Naive thymus-derived CD4-positive, alpha-beta T cell (primary cell): ENCODE measurements at regions not wholly inside any gene's neighbourhood (a gene's known extent, or its start where the extent isn't known, plus 50 kb on each side); places are given as distances from the start of the nearest gene placed in this dataset.
"Not testable (repeated sequence)": the region's sequence is repeated elsewhere in the genome, so short reads cannot be mapped to it uniquely, and the experiment has no call there.

ENCODE experiments used
- ATAC-seq: fragments of 150-1000 bp; cut with Tn5 transposase; 2 replicates; pipeline ENCODE4 v1.10.0; 2021; ENCODE audit warnings: mild to moderate bottlenecking, moderate library complexity
- CTCF ChIA-PET: fragments of 350-600 bp; sonication (Branson Sonifier 250); formaldehyde crosslinking; loops from one replicate; lab custom pipeline; 2021; ENCODE audit warnings: antibody characterized with exemption; lab: Charles Lee
- POLR2A ChIA-PET: fragments of 350-600 bp; sonication (Branson Sonifier 250); formaldehyde crosslinking; loops from one replicate; lab custom pipeline; 2021; ENCODE audit warnings: antibody characterized with exemption, inconsistent platforms; lab: Charles Lee
- DNase-seq, 9 donors: peaks; one replicate each; pipeline versions ENCODE4 v3.0.0 to v3.0.0-alpha.2; 2020 to 2022; ENCODE audit warnings: mixed read lengths in 1 of 9
- H3K27ac ChIP-seq: one replicate; pipeline ENCODE4 v1.7.0; 2013; ENCODE audit warnings: mild to moderate bottlenecking, low read depth, low read length, moderate library complexity
- H3K27me3 ChIP-seq, 2 donors: one replicate each; pipeline ENCODE4 v1.7.0; 2013; ENCODE audit warnings: low read length in 2 of 2, mild to moderate bottlenecking in 2 of 2, moderate library complexity in 2 of 2; ENCODE audit not compliant: control insufficient read depth in 2 of 2, insufficient read depth in 2 of 2
- H3K36me3 ChIP-seq, 3 experiments: 1 replicate in 2 of 3; 2 replicates in 1 of 3; pipeline ENCODE4 v1.7.0; 2013; ENCODE audit warnings: low read length in 3 of 3, mild to moderate bottlenecking in 3 of 3, moderate library complexity in 1 of 3; ENCODE audit not compliant: insufficient read depth in 3 of 3, control insufficient read depth in 2 of 3
- H3K4me1 ChIP-seq, 2 donors: one replicate each; pipeline ENCODE4 v1.7.0; 2013; ENCODE audit warnings: low read length in 2 of 2, mild to moderate bottlenecking in 2 of 2, moderate library complexity in 1 of 2; ENCODE audit not compliant: control insufficient read depth in 2 of 2, insufficient read depth in 2 of 2
- H3K4me3 ChIP-seq: 2 replicates; pipeline ENCODE4 v1.7.0; 2013; ENCODE audit warnings: mild to moderate bottlenecking, low read length
- H3K9me3 ChIP-seq, 3 experiments: 1 replicate in 2 of 3; 2 replicates in 1 of 3; pipeline ENCODE4 v1.7.0; 2013; ENCODE audit warnings: low read length in 3 of 3; ENCODE audit not compliant: control insufficient read depth in 2 of 3
- H3K27ac Mint-ChIP-seq, 9 donors: one replicate each; pipeline ENCODE4 v1.8.0; 2020 to 2022; ENCODE audit warnings: mixed read lengths in 9 of 9, mild to moderate bottlenecking in 8 of 9, moderate library complexity in 5 of 9, inconsistent platforms in 2 of 9
- H3K27me3 Mint-ChIP-seq, 5 donors: one replicate each; pipeline ENCODE4 v1.8.0; 2021 to 2022; ENCODE audit warnings: mixed read lengths in 5 of 5, mild to moderate bottlenecking in 1 of 5
- H3K36me3 Mint-ChIP-seq, 5 donors: one replicate each; pipeline ENCODE4 v1.8.0; 2020 to 2022; ENCODE audit warnings: mixed read lengths in 5 of 5, mild to moderate bottlenecking in 3 of 5, inconsistent platforms in 1 of 5
- H3K4me1 Mint-ChIP-seq, 7 donors: one replicate each; pipeline ENCODE4 v1.8.0; 2020 to 2022; ENCODE audit warnings: mixed read lengths in 7 of 7, mild to moderate bottlenecking in 3 of 7, inconsistent platforms in 1 of 7
- H3K4me3 Mint-ChIP-seq, 10 donors: one replicate each; pipeline ENCODE4 v1.8.0; 2020 to 2022; ENCODE audit warnings: mild to moderate bottlenecking in 10 of 10, mixed read lengths in 10 of 10, moderate library complexity in 6 of 10, inconsistent platforms in 2 of 10
- H3K9me3 Mint-ChIP-seq, 11 donors: one replicate each; pipeline ENCODE4 v1.8.0; 2020 to 2022; ENCODE audit warnings: mixed read lengths in 11 of 11, mild to moderate bottlenecking in 4 of 11, inconsistent platforms in 1 of 11, moderate library complexity in 1 of 11
- intact Hi-C, 2 donors: fragments of 100-400 bp; cut with micrococcal nuclease; formaldehyde crosslinking; loops; one replicate each; pipeline ENCODE4 v1.15.1; 2023

GRCh38 chr20:22045956-22046507, 340.6 kb downstream of the PAX1 start:
- H3K9me3 ChIP-seq, H3K36me3 Mint-ChIP-seq, intact Hi-C loops, POLR2A ChIA-PET, H3K4me1 Mint-ChIP-seq, H3K27ac ChIP-seq, ATAC-seq, CTCF ChIA-PET, H3K4me3 ChIP-seq, H3K36me3 ChIP-seq, DNase-seq, H3K27me3 ChIP-seq, H3K4me1 ChIP-seq, H3K27me3 Mint-ChIP-seq, H3K27ac Mint-ChIP-seq, H3K4me3 Mint-ChIP-seq: not testable (repeated sequence)
- H3K9me3 Mint-ChIP-seq: peaks cover 3 to 32% (median 8%) of the 10 kb centered on the region in 11 donors

GRCh38 chr20:22027423-22027822, 322.0 kb downstream of the PAX1 start:
- Histone ChIP-seq H3K4me1 (no peaks in the 10 kb centered on the region), H3K4me3 (no peak overlapping the region), H3K9me3 (peaks cover 0 to 5% (median 0%) of the 10 kb centered on the region in 3 experiments), H3K36me3 (no peaks in the 10 kb centered on the region), H3K27me3 (no peaks in the 10 kb centered on the region), H3K27ac (no peak overlapping the region)
- peaks cover 0 to 2% (median 0%) of the 10 kb centered on the region in 7 donors for H3K4me1 Mint-ChIP-seq
- DNase-seq (no peak), ATAC-seq (no peak)
- no peak overlapping the region for H3K4me3 Mint-ChIP-seq
- no peaks in the 10 kb centered on the region for H3K27me3 Mint-ChIP-seq
- intact Hi-C loops: no loop called here
- H3K36me3 Mint-ChIP-seq: peaks cover 0 to 9% (median 0%) of the 10 kb centered on the region in 5 donors
- no peak overlapping the region for H3K27ac Mint-ChIP-seq
- POLR2A ChIA-PET: no interaction called here
- peaks cover 6 to 34% (median 16%) of the 10 kb centered on the region in 11 donors for H3K9me3 Mint-ChIP-seq
- CTCF ChIA-PET: no interaction called here

DNA sequence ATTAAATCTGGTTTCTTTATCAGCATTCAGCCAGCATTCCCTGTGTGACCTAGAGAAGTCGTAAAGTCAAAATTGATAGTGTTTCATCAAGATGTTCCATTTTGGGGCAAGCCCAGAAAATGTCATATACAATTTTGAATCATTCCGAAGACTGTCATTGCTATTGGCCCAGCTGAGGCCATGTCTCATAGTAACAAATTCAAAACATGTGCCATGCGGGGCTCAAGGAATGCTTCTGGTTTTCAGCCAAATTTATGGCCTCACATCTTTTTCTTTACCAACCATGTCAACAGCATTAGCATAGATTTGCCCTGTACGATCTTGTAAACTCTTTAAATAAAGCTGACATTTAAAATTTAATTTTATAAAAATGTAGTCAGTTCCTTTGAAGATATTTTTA, 314.7 kb downstream of the PAX1 start:
- H3K4me3 ChIP-seq: no peak overlapping the region
- no peaks in the 10 kb centered on the region for H3K36me3 ChIP-seq
- Mint-ChIP-seq H3K4me1 (no peaks in the 10 kb centered on the region), H3K4me3 (no peak overlapping the region), H3K9me3 (peaks cover 0 to 51% (median 13%) of the 10 kb centered on the region in 11 donors), H3K27ac (no peak overlapping the region), H3K36me3 (no peaks in the 10 kb centered on the region), H3K27me3 (no peaks in the 10 kb centered on the region)
- ATAC-seq (no peak), DNase-seq (no peak)
- POLR2A ChIA-PET: no interaction called here
- CTCF ChIA-PET: no interaction called here
- H3K27me3 ChIP-seq: no peaks in the 10 kb centered on the region
- H3K27ac ChIP-seq: no peak overlapping the region
- intact Hi-C loops: no loop called here
- no peaks in the 10 kb centered on the region for H3K4me1 ChIP-seq
- no peaks in the 10 kb centered on the region for H3K9me3 ChIP-seq

- H3K27ac Mint-ChIP-seq: no peak overlapping the region
- DNase-seq: no peak
- Histone ChIP-seq H3K27me3 (no peaks in the 10 kb centered on the region), H3K36me3 (no peaks in the 10 kb centered on the region), H3K9me3 (no peaks in the 10 kb centered on the region), H3K27ac (no peak overlapping the region), H3K4me1 (no peaks in the 10 kb centered on the region), H3K4me3 (no peak overlapping the region)
- no peaks in the 10 kb centered on the region for H3K4me1 Mint-ChIP-seq
- H3K36me3 Mint-ChIP-seq: peaks cover 0 to 9% (median 0%) of the 10 kb centered on the region in 5 donors
- no peak overlapping the region for H3K4me3 Mint-ChIP-seq
- H3K27me3 Mint-ChIP-seq: no peaks in the 10 kb centered on the region
- peaks cover 2 to 22% (median 11%) of the 10 kb centered on the region in 11 donors for H3K9me3 Mint-ChIP-seq
- ChIA-PET POLR2A (no interaction called here), CTCF (no interaction called here)
- no peak for ATAC-seq
- intact Hi-C loops: no loop called here
These were observed 303.0 kb downstream of the PAX1 start for GRCh38 chr20:22008456-22008855.

DNA sequence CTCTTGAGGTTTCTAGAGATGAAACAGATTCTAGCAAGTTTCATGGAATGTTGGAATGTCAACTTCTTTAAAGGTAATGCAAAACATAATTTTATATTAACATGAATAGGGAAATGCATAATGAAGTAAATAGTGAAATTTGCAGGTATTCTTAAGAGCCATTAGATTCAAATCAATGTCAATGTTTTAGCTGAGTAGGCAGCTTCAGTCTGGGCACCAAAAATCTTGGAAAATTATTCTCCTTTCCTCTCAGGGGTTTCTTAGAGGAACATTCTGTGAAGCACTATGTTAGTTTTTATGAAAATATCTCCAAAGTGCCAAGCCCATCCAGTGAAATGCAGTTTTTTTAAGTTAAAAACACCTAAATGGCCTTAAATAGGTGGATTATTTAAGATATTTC, 300.8 kb downstream of the PAX1 start:
- ChIA-PET POLR2A (no interaction called here), CTCF (no interaction called here)
- H3K27me3 ChIP-seq: no peaks in the 10 kb centered on the region
- ATAC-seq: no peak
- intact Hi-C loops: no loop called here
- Mint-ChIP-seq H3K4me1 (no peaks in the 10 kb centered on the region), H3K36me3 (peaks cover 0 to 9% (median 0%) of the 10 kb centered on the region in 5 donors), H3K4me3 (no peak overlapping the region), H3K27ac (no peak overlapping the region), H3K9me3 (peaks cover 5 to 22% (median 9%) of the 10 kb centered on the region in 11 donors), H3K27me3 (no peaks in the 10 kb centered on the region)
- no peaks in the 10 kb centered on the region for H3K4me1 ChIP-seq
- no peaks in the 10 kb centered on the region for H3K36me3 ChIP-seq
- no peak for DNase-seq
- H3K9me3 ChIP-seq: no peaks in the 10 kb centered on the region
- H3K27ac ChIP-seq: no peak overlapping the region
- H3K4me3 ChIP-seq: no peak overlapping the region

- H3K9me3 ChIP-seq: no peaks in the 10 kb centered on the region
- H3K36me3 Mint-ChIP-seq: peaks cover 0 to 6% (median 0%) of the 10 kb centered on the region in 5 donors
- ATAC-seq (no peak), DNase-seq (no peak)
- no peak overlapping the region for H3K4me3 ChIP-seq
- no peak overlapping the region for H3K4me3 Mint-ChIP-seq
- no peak overlapping the region for H3K27ac Mint-ChIP-seq
- no peaks in the 10 kb centered on the region for H3K27me3 ChIP-seq
- H3K4me1 Mint-ChIP-seq: no peaks in the 10 kb centered on the region
- ChIA-PET CTCF (no interaction called here), POLR2A (no interaction called here)
- H3K27ac ChIP-seq: no peak overlapping the region
- intact Hi-C loops: no loop called here
- no peaks in the 10 kb centered on the region for H3K27me3 Mint-ChIP-seq
- H3K9me3 Mint-ChIP-seq: peaks cover 4 to 14% (median 7%) of the 10 kb centered on the region in 11 donors
- no peaks in the 10 kb centered on the region for H3K36me3 ChIP-seq
- no peaks in the 10 kb centered on the region for H3K4me1 ChIP-seq
These were observed 300.1 kb downstream of the PAX1 start for GRCh38 chr20:22005535-22005934.

DNA sequence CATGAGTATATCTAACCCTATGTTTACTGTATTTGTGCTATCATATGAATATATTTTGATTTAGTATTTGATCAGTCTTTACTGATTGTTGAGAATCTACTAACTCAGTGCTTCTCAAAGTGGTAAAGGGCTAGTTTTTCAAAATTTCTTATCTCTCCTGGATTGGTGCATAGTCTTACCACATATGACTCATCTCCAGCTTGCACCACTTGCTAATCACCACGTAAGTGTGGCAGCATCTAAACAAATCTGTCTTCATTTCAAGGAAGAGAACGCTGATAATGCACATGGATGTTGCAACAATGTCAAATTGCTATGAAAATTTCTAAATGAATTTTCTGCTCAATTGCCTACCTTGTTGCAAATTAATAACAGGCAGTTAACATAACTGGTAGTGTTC, 299.5 kb downstream of the PAX1 start:
- no peak overlapping the region for H3K4me3 Mint-ChIP-seq

More for the DNA sequence above, 299.5 kb downstream of the PAX1 start:
- H3K9me3 Mint-ChIP-seq: peaks cover 3 to 14% (median 7%) of the 10 kb centered on the region in 11 donors
- ATAC-seq (no peak), DNase-seq (no peak)
- H3K4me3 ChIP-seq: no peak overlapping the region
- H3K27ac ChIP-seq: no peak overlapping the region
- H3K4me1 ChIP-seq: no peaks in the 10 kb centered on the region
- no peak overlapping the region for H3K27ac Mint-ChIP-seq
- H3K27me3 ChIP-seq: no peaks in the 10 kb centered on the region
- POLR2A ChIA-PET: no interaction called here
- no peaks in the 10 kb centered on the region for H3K4me1 Mint-ChIP-seq
- no peaks in the 10 kb centered on the region for H3K27me3 Mint-ChIP-seq
- no peaks in the 10 kb centered on the region for H3K36me3 ChIP-seq
- peaks cover 0 to 1% (median 0%) of the 10 kb centered on the region in 3 experiments for H3K9me3 ChIP-seq
- intact Hi-C loops: no loop called here
- CTCF ChIA-PET: no interaction called here
- peaks cover 0 to 4% (median 0%) of the 10 kb centered on the region in 5 donors for H3K36me3 Mint-ChIP-seq
